ENCODE measurements at regions not wholly inside any gene's neighbourhood (a gene's known extent, or its start where the extent isn't known, plus 50 kb on each side); places are given as distances from the start of the nearest gene placed in this dataset.

- TF ChIP-seq, protein P1, sequence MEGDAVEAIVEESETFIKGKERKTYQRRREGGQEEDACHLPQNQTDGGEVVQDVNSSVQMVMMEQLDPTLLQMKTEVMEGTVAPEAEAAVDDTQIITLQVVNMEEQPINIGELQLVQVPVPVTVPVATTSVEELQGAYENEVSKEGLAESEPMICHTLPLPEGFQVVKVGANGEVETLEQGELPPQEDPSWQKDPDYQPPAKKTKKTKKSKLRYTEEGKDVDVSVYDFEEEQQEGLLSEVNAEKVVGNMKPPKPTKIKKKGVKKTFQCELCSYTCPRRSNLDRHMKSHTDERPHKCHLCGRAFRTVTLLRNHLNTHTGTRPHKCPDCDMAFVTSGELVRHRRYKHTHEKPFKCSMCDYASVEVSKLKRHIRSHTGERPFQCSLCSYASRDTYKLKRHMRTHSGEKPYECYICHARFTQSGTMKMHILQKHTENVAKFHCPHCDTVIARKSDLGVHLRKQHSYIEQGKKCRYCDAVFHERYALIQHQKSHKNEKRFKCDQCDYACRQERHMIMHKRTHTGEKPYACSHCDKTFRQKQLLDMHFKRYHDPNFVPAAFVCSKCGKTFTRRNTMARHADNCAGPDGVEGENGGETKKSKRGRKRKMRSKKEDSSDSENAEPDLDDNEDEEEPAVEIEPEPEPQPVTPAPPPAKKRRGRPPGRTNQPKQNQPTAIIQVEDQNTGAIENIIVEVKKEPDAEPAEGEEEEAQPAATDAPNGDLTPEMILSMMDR (IDR thresholded peaks at IDR 0.05), result no peak
- TF ChIP-seq ZFX (IDR thresholded peaks at IDR 0.05; ENCODE audit: borderline replicate concordance), result no peak
Measured at GRCh38 chr13:50587645-50588373, 255.7 kb downstream of the DLEU7 start.
